ENCODE measurements at regions not wholly inside any gene's neighbourhood (a gene's known extent, or its start where the extent isn't known, plus 50 kb on each side); places are given as distances from the start of the nearest gene placed in this dataset.

GRCh38 chr17:36722121-36722902, 120.9 kb downstream of the MRM1 start:
- TF ChIP-seq SUZ12 (IDR thresholded peaks at IDR 0.05; ENCODE audit: extremely low read depth, insufficient read depth, insufficient read length) (no peak), YY1 (IDR thresholded peaks at IDR 0.05; ENCODE audit: insufficient read depth, insufficient read length) (no peak), ZNF274 (IDR thresholded peaks at IDR 0.05; ENCODE audit: low read depth, low read length) (no peak)

All from NT2/D1 (cell line).